ENCODE measurements at regions not wholly inside any gene's neighbourhood (a gene's known extent, or its start where the extent isn't known, plus 50 kb on each side); places are given as distances from the start of the nearest gene placed in this dataset.

DNA sequence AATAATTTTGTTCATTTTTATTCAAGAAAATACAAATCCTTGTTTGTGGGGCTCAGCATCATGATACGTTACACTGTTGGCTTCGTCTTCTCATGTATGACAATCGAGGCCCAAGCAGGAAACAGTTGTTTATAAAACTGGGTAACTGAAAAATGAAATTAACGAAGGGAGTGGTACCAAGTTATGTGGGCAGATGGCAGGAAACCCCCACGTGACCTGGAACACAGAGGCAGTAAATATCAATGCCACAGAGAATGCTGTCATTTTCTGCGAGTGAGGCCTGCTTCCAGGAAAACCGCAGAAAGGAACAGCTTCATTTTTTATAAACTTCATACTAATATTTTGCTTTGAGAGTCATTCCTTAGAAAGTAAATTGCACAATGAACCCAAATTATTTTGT lies 201.0 kb upstream of the ADARB2 start:
- peaks cover 8% of the 10 kb centered on the region; the same call in 1 of the 2 replicates for H3K27me3 Mint-ChIP-seq (ENCODE audit: low read depth)
- ChIA-PET CTCF (no interaction called here), POLR2A (no interaction called here)
- no peaks in the 10 kb centered on the region for H3K9me3 Mint-ChIP-seq
- H3K36me3 Mint-ChIP-seq = no peaks in the 10 kb centered on the region
- no peak overlapping the region for H3K27ac Mint-ChIP-seq
- DNase-seq (ENCODE audit: low spot score) (no peak), ATAC-seq (no peak)
- no peak overlapping the region for H3K4me3 Mint-ChIP-seq
- TF ChIP-seq, protein P1, sequence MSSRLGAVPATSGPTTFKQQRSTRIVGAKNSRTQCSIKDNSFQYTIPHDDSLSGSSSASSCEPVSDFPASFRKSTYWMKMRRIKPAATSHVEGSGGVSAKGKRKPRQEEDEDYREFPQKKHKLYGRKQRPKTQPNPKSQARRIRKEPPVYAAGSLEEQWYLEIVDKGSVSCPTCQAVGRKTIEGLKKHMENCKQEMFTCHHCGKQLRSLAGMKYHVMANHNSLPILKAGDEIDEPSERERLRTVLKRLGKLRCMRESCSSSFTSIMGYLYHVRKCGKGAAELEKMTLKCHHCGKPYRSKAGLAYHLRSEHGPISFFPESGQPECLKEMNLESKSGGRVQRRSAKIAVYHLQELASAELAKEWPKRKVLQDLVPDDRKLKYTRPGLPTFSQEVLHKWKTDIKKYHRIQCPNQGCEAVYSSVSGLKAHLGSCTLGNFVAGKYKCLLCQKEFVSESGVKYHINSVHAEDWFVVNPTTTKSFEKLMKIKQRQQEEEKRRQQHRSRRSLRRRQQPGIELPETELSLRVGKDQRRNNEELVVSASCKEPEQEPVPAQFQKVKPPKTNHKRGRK (CRISPR knock-in tag; IDR thresholded peaks at IDR 0.05; ENCODE audit: borderline replicate concordance) = no peak
- no peak for TF ChIP-seq NFATC4 (CRISPR knock-in tag; IDR thresholded peaks at IDR 0.05)
- TF ChIP-seq E2F1 (CRISPR knock-in tag; IDR thresholded peaks at IDR 0.05) = no peak
- no peak for TF ChIP-seq TCF7 (CRISPR knock-in tag; IDR thresholded peaks at IDR 0.05; ENCODE audit: low read depth)
- TF ChIP-seq, protein P2, sequence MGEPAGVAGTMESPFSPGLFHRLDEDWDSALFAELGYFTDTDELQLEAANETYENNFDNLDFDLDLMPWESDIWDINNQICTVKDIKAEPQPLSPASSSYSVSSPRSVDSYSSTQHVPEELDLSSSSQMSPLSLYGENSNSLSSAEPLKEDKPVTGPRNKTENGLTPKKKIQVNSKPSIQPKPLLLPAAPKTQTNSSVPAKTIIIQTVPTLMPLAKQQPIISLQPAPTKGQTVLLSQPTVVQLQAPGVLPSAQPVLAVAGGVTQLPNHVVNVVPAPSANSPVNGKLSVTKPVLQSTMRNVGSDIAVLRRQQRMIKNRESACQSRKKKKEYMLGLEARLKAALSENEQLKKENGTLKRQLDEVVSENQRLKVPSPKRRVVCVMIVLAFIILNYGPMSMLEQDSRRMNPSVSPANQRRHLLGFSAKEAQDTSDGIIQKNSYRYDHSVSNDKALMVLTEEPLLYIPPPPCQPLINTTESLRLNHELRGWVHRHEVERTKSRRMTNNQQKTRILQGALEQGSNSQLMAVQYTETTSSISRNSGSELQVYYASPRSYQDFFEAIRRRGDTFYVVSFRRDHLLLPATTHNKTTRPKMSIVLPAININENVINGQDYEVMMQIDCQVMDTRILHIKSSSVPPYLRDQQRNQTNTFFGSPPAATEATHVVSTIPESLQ (CRISPR knock-in tag; IDR thresholded peaks at IDR 0.05) = no peak
- no peak for TF ChIP-seq FOXK1 (CRISPR knock-in tag; IDR thresholded peaks at IDR 0.05)
- no peak for TF ChIP-seq ETV6 (CRISPR knock-in tag; IDR thresholded peaks at IDR 0.05)
- no peak for TF ChIP-seq AR (CRISPR knock-in tag; IDR thresholded peaks at IDR 0.05)
- no peak for TF ChIP-seq ZNF121 (CRISPR knock-in tag; IDR thresholded peaks at IDR 0.05)
- TF ChIP-seq FOXP1 (CRISPR knock-in tag; IDR thresholded peaks at IDR 0.05; ENCODE audit: borderline replicate concordance) = no peak
- TF ChIP-seq ZNF416 (CRISPR knock-in tag; IDR thresholded peaks at IDR 0.05) = no peak
- TF ChIP-seq CTCF (IDR thresholded peaks at IDR 0.05) = no peak
- TF ChIP-seq ZBTB21 (CRISPR knock-in tag; IDR thresholded peaks at IDR 0.05; ENCODE audit: borderline replicate concordance) = no peak
- TF ChIP-seq ATF3 (CRISPR knock-in tag; conservative IDR thresholded peaks at IDR 0.05) = no peak
- no peak for TF ChIP-seq CBFB (CRISPR knock-in tag; IDR thresholded peaks at IDR 0.05; ENCODE audit: low read depth)
- no peak for TF ChIP-seq IRF2 (CRISPR knock-in tag; IDR thresholded peaks at IDR 0.05; ENCODE audit: borderline replicate concordance, low read depth)
- H3K4me1 Mint-ChIP-seq = peaks cover 12% of the 10 kb centered on the region; the same call in 1 of the 2 replicates

DNA sequence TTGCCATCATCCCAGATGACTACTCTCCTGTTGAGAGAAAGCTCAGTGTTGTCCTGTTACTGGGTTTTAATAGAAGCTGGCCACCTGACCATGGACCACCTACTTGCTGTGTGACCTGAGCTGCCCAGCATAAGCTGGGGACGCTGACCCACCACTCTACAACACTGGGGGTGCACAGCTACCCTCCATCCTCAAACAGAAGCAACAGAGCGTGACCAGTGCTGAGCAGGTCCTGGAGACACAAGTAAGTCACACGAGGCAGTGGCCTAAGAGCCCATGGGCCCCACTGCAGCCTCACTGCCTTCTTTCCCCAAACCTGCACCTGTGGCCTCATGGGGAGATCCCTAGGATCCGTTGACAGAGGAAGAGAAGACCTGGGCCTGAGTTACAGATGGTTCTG lies 198.6 kb upstream of the ADARB2 start:
- CTCF ChIA-PET = no interaction called here
- Mint-ChIP-seq H3K9me3 (no peaks in the 10 kb centered on the region), H3K4me3 (no peak overlapping the region), H3K36me3 (no peaks in the 10 kb centered on the region), H3K27me3 (ENCODE audit: low read depth) (peaks cover 11% of the 10 kb centered on the region), H3K27ac (no peak overlapping the region), H3K4me1 (peaks cover 10% of the 10 kb centered on the region)
- TF ChIP-seq RORB (CRISPR knock-in tag; IDR thresholded peaks at IDR 0.05) = no peak
- TF ChIP-seq, protein P3, sequence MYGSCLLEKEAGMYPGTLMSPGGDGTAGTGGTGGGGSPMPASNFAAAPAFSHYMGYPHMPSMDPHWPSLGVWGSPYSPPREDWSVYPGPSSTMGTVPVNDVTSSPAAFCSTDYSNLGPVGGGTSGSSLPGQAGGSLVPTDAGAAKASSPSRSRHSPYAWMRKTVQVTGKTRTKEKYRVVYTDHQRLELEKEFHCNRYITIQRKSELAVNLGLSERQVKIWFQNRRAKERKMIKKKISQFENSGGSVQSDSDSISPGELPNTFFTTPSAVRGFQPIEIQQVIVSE (CRISPR knock-in tag; IDR thresholded peaks at IDR 0.05; ENCODE audit: borderline replicate concordance) = no peak
- TF ChIP-seq GABPB1 (CRISPR knock-in tag; IDR thresholded peaks at IDR 0.05) = no peak
- TF ChIP-seq CBFB (CRISPR knock-in tag; IDR thresholded peaks at IDR 0.05; ENCODE audit: low read depth) = no peak
- no peak for TF ChIP-seq TCF7 (CRISPR knock-in tag; IDR thresholded peaks at IDR 0.05; ENCODE audit: low read depth)
- TF ChIP-seq CREM (CRISPR knock-in tag; IDR thresholded peaks at IDR 0.05) = no peak
- no peak for TF ChIP-seq NFE2L1 (CRISPR knock-in tag; IDR thresholded peaks at IDR 0.05)
- TF ChIP-seq, protein P4, sequence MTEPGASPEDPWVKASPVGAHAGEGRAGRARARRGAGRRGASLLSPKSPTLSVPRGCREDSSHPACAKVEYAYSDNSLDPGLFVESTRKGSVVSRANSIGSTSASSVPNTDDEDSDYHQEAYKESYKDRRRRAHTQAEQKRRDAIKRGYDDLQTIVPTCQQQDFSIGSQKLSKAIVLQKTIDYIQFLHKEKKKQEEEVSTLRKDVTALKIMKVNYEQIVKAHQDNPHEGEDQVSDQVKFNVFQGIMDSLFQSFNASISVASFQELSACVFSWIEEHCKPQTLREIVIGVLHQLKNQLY (CRISPR knock-in tag; IDR thresholded peaks at IDR 0.05) = no peak
- TF ChIP-seq ZNF121 (CRISPR knock-in tag; IDR thresholded peaks at IDR 0.05) = no peak
- TF ChIP-seq NR2C2 (CRISPR knock-in tag; IDR thresholded peaks at IDR 0.05) = no peak
- POLR2A ChIA-PET = no interaction called here
- no peak for ATAC-seq
- no peak for DNase-seq (ENCODE audit: low spot score)
